ENCODE measurements at regions not wholly inside any gene's neighbourhood (a gene's known extent, or its start where the extent isn't known, plus 50 kb on each side); places are given as distances from the start of the nearest gene placed in this dataset.

DNA sequence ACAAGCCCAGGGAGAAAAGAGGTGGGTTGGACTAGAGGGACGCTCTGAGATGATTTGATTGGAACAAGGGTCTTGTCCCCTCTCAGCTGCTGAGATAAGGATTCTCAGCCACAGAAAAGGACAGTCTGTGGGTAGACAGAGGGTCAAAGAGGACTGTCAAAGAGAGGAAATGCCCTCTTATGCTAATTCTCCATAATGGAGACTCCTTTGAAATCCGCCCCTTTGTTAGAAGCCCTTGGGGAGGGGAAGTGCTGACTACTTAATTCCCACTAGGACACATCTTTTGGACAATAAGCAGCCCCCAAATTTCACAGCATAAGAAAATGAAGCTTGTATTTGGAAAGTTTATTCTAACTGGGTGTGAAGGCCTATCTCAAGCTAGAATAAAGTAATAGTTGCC, 176.6 kb downstream of the KTN1 start:
- TF ChIP-seq, protein P1, sequence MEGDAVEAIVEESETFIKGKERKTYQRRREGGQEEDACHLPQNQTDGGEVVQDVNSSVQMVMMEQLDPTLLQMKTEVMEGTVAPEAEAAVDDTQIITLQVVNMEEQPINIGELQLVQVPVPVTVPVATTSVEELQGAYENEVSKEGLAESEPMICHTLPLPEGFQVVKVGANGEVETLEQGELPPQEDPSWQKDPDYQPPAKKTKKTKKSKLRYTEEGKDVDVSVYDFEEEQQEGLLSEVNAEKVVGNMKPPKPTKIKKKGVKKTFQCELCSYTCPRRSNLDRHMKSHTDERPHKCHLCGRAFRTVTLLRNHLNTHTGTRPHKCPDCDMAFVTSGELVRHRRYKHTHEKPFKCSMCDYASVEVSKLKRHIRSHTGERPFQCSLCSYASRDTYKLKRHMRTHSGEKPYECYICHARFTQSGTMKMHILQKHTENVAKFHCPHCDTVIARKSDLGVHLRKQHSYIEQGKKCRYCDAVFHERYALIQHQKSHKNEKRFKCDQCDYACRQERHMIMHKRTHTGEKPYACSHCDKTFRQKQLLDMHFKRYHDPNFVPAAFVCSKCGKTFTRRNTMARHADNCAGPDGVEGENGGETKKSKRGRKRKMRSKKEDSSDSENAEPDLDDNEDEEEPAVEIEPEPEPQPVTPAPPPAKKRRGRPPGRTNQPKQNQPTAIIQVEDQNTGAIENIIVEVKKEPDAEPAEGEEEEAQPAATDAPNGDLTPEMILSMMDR (IDR thresholded peaks at IDR 0.05): no peak
- TF ChIP-seq POLR2A (IDR thresholded peaks at IDR 0.05): no peak
